ENCODE measurements at regions not wholly inside any gene's neighbourhood (a gene's known extent, or its start where the extent isn't known, plus 50 kb on each side); places are given as distances from the start of the nearest gene placed in this dataset.

- Histone ChIP-seq H3K4me1 (replicated peaks in 1 of 2; ENCODE audit: control insufficient read depth in 2 of 2, insufficient read depth in 2 of 2, low read length in 2 of 2) (no peaks in the 10 kb centered on the region), H3K36me3 (ENCODE audit: control insufficient read depth, insufficient read depth, low read length) (no peaks in the 10 kb centered on the region), H3K9ac (ENCODE audit: insufficient read depth in 1 of 2, low read depth in 2 of 2, low read length in 2 of 2) (no peak overlapping the region), H3K4me3 (no peak overlapping the region), H3K4me2 (ENCODE audit: insufficient read depth, low read length) (no peak overlapping the region), H3K9me1 (ENCODE audit: control insufficient read depth, insufficient read depth, low read length) (no peaks in the 10 kb centered on the region), H3K9me3 (replicated peaks; ENCODE audit: control insufficient read depth, insufficient read depth, low read depth, low read length) (no peaks in the 10 kb centered on the region), H4K20me1 (replicated peaks; ENCODE audit: control insufficient read depth, insufficient read depth, low read length) (no peaks in the 10 kb centered on the region), H3K27ac (ENCODE audit: extremely low read depth, low read depth, low read length) (no peak overlapping the region), H3K79me2 (ENCODE audit: control insufficient read depth, insufficient read depth, low read length) (no peaks in the 10 kb centered on the region), H2AFZ (ENCODE audit: low read depth, low read length) (no peak overlapping the region), H3K27me3 (ENCODE audit: control insufficient read depth in 2 of 2, insufficient read depth in 2 of 2, low read length in 2 of 2) (peaks cover 0 to 9% of the 10 kb centered on the region in 2 experiments; a peak in 2 of 5 replicates)
- no peak for TF ChIP-seq ZNF282 (CRISPR knock-in tag; IDR thresholded peaks at IDR 0.05)
- no peak for TF ChIP-seq ARID3A (IDR thresholded peaks at IDR 0.05; ENCODE audit: borderline replicate concordance, low read depth, low read length)
- TF ChIP-seq KAT8 (IDR thresholded peaks at IDR 0.05; ENCODE audit: low read depth) = no peak
- no peak for TF ChIP-seq TCF7 (IDR thresholded peaks at IDR 0.05; ENCODE audit: borderline replicate concordance)
- no peak for TF ChIP-seq CAMTA2 (CRISPR knock-in tag; conservative IDR thresholded peaks at IDR 0.05)
- no peak for TF ChIP-seq HMBOX1 (IDR thresholded peaks at IDR 0.05)
- no peak for TF ChIP-seq ZFPM2 (CRISPR knock-in tag; IDR thresholded peaks at IDR 0.05)
- no peak for TF ChIP-seq POLR2A (conservative IDR thresholded peaks at IDR 0.05)
- TF ChIP-seq ZNF232 (CRISPR knock-in tag; IDR thresholded peaks at IDR 0.05) = no peak
- TF ChIP-seq HOMEZ (CRISPR knock-in tag; IDR thresholded peaks at IDR 0.05) = no peak
- TF ChIP-seq ZNF3 (CRISPR knock-in tag; IDR thresholded peaks at IDR 0.05) = no peak
- TF ChIP-seq POLR3G (IDR thresholded peaks at IDR 0.05; ENCODE audit: extremely low read depth, insufficient read length, insufficient replicate concordance) = no peak
- no peak for TF ChIP-seq POLR2H (tag; IDR thresholded peaks at IDR 0.05; ENCODE audit: low read depth)
- no peak for TF ChIP-seq THAP7 (CRISPR knock-in tag; IDR thresholded peaks at IDR 0.05)
- TF ChIP-seq NELFE (IDR thresholded peaks at IDR 0.05; ENCODE audit: insufficient read depth, insufficient read length) = no peak
- TF ChIP-seq NFRKB (IDR thresholded peaks at IDR 0.05; ENCODE audit: low read depth) = no peak
- no peak for TF ChIP-seq SNIP1 (IDR thresholded peaks at IDR 0.05; ENCODE audit: low read depth)
- no peak for TF ChIP-seq ZNF518B (CRISPR knock-in tag; IDR thresholded peaks at IDR 0.05)
- no peak for ATAC-seq
- BruUV-seq (replicated peaks) = no TSS peak
- no peak for FAIRE-seq
- intact Hi-C loops (cut with micrococcal nuclease) = no loop called here
- ChIA-PET POLR2A (no interaction called here), CTCF (ENCODE audit: low intra/inter-chr PET ratio) (no interaction called here)
- no peak for DNase-seq (ENCODE audit: extremely low read depth in 1 of 4, low spot score in 3 of 4)
- WGBS (ENCODE audit: insufficient coverage, low coverage, missing lambda C conversion rate) = 0% methylated on average over 5 of the region's 5 CpGs
- in situ Hi-C loops (cut with MboI) = no loop called here
These were observed 174.8 kb upstream of the MKI67 start for GRCh38 chr10:128301051-128301450.

Data from K562 (cell line).